ENCODE measurements at regions not wholly inside any gene's neighbourhood (a gene's known extent, or its start where the extent isn't known, plus 50 kb on each side); places are given as distances from the start of the nearest gene placed in this dataset.

DNA sequence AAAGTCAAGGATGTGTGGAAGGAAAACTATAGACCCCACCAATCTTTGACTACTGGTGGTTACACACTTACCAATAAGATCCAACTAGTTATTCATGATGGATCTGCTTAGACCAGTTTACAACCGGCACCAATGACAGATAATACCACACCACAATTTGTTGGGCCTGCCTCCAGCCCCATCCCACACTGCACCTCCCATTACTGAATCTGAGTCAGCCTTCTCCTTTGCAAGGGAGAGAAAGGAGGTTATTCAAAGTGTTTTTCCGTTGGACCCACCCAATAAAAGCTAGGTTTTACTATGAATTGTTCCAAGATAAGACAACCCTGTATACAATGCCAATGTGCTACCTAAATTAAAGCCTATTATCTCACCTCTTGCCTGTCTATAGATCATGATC is 453.5 kb downstream of the MTRR start:
- no peak for ATAC-seq
- H3K4me3 ChIP-seq: no peak overlapping the region
- no peaks in the 10 kb centered on the region for H3K36me3 ChIP-seq
- no peak for DNase-seq
- no peak overlapping the region for H3K27ac ChIP-seq
- no peaks in the 10 kb centered on the region for H3K27me3 ChIP-seq
- H3K4me1 ChIP-seq: no peaks in the 10 kb centered on the region
- TF ChIP-seq, protein P1, sequence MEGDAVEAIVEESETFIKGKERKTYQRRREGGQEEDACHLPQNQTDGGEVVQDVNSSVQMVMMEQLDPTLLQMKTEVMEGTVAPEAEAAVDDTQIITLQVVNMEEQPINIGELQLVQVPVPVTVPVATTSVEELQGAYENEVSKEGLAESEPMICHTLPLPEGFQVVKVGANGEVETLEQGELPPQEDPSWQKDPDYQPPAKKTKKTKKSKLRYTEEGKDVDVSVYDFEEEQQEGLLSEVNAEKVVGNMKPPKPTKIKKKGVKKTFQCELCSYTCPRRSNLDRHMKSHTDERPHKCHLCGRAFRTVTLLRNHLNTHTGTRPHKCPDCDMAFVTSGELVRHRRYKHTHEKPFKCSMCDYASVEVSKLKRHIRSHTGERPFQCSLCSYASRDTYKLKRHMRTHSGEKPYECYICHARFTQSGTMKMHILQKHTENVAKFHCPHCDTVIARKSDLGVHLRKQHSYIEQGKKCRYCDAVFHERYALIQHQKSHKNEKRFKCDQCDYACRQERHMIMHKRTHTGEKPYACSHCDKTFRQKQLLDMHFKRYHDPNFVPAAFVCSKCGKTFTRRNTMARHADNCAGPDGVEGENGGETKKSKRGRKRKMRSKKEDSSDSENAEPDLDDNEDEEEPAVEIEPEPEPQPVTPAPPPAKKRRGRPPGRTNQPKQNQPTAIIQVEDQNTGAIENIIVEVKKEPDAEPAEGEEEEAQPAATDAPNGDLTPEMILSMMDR (IDR thresholded peaks at IDR 0.05): no peak
- intact Hi-C loops (cut with DNase I): no loop called here
- H3K9me3 ChIP-seq: no peaks in the 10 kb centered on the region

DNA sequence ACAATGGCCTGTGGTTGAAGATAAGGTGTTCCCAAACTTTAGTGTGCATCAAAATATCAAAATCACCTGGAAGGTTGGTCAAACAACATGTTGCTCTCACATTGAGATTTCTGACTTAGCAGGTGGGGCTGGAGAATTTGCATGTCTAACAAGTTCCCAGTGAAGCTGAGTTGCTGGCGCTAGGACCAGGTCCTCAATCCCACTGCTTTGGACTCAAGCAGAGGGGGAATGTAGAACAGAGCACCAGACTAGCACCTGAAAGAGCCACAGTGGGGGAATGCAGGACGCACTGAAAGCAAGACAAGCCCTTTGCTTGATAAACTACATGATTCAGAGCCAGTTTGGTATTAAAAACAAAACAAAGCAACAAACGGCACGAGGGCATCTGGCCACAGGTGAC is 458.1 kb downstream of the MTRR start:
- Histone ChIP-seq H3K9me3 (no peaks in the 10 kb centered on the region), H3K27me3 (no peaks in the 10 kb centered on the region), H3K36me3 (no peaks in the 10 kb centered on the region), H3K4me3 (no peak overlapping the region), H3K27ac (no peak overlapping the region), H3K4me1 (no peaks in the 10 kb centered on the region)
- ATAC-seq (no peak), DNase-seq (no peak)
- intact Hi-C loops (cut with DNase I): no loop called here
- TF ChIP-seq, protein P1 (IDR thresholded peaks at IDR 0.05): no peak

DNA sequence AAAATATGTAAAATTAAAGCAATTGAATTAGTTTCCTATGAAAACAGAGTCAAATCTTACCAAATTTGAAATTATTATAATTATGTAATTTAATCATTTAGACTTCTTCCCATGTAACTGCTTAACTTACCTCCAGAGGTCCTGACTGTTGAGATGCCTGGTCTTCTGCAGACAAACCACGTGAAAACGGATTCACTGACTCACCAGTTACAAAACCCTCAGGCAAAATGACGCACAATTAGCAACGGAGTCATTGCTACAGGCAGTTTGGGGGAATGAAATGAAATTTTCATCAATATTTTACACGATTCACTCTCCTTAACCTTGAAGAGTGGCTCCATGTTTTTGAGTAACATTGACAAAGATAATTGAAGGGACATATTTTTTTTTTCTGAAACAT is 460.8 kb downstream of the MTRR start:
- Histone ChIP-seq H3K4me3 (no peak overlapping the region), H3K27me3 (no peaks in the 10 kb centered on the region), H3K4me1 (no peaks in the 10 kb centered on the region), H3K27ac (no peak overlapping the region), H3K36me3 (no peaks in the 10 kb centered on the region), H3K9me3 (no peaks in the 10 kb centered on the region)
- ATAC-seq (no peak), DNase-seq (no peak)
- TF ChIP-seq, protein P1 (IDR thresholded peaks at IDR 0.05): no peak
- intact Hi-C loops (cut with DNase I): loop anchor here in 1 of 2 donors (5.0 kb wide), 1 partner anchor 883 kb away; no protein-coding TSS in a partner anchor

DNA sequence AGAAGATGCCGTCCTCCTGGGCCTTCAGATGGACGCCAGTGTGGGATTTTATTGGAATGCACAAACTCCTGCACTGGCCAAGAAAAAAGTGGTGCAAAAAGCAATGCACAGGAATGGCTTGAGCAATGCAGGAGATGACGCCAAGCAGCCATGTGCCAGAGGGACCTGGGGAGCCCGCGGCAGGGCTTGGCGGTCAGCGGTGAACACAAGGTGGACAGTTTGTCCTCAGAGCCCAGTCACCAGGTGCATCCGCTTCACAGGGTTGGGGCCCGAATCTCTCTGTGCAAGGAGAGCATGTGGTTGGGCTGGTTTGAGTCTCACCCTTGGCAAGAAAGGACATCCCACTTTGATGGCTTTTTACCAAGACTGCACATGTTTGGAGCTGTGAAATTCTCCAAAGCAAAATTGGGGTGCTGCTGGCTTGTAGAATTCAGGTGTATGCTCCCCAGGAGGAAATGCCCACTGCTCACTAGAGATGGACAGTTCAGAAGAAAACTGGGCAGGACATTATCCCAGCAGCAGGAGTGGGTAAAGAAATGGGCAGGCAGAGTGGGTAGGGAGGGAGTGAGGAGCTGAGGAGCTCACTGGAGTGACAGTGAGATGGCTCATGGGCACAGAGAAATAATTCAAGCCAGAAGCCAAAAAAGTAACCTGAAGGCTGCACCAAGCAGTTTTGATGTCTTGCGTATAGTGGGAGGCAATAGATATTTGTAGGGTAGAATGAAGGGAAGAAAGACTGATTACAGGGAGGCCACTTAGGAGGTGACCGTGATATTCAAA is 463.9 kb downstream of the MTRR start:
- no peak overlapping the region for H3K27ac ChIP-seq
- TF ChIP-seq, protein P1 (IDR thresholded peaks at IDR 0.05): no peak
- intact Hi-C loops (cut with DNase I): loop anchor here in 1 of 2 donors (5.0 kb wide), 1 partner anchor 879 kb away; no protein-coding TSS in a partner anchor
- no peaks in the 10 kb centered on the region for H3K4me1 ChIP-seq
- no peaks in the 10 kb centered on the region for H3K36me3 ChIP-seq
- DNase-seq (no peak), ATAC-seq (no peak)
- H3K27me3 ChIP-seq: no peaks in the 10 kb centered on the region
- H3K4me3 ChIP-seq: no peak overlapping the region
- no peaks in the 10 kb centered on the region for H3K9me3 ChIP-seq

DNA sequence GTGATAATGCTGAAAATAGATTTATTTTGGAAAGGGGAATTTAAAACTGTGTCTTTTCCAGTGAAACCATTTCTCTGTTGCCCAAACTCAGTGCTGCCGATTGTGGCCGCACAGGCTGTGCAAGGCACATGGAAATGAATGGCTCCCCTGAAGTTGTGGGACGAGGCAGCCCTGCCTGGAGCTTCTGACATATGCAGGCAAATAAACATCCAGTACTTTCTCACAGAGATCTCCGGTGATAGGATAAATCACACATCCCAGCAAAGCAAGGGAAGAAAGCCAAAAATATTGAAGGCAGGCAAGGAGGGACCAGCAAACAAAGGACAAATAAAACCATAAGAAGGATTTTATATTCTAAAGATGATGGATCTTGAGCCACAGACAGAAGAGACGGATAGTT is 464.5 kb downstream of the MTRR start:
- Histone ChIP-seq H3K36me3 (no peaks in the 10 kb centered on the region), H3K27me3 (no peaks in the 10 kb centered on the region), H3K9me3 (no peaks in the 10 kb centered on the region), H3K4me1 (no peaks in the 10 kb centered on the region), H3K4me3 (no peak overlapping the region), H3K27ac (no peak overlapping the region)
- intact Hi-C loops (cut with DNase I): loop anchor here in 1 of 2 donors (5.0 kb wide), 1 partner anchor 879 kb away; no protein-coding TSS in a partner anchor
- peak in 1 of 4 donors; percentile 50 for DNase-seq
- TF ChIP-seq, protein P1 (IDR thresholded peaks at IDR 0.05): no peak
- no peak for ATAC-seq

All from left lung (tissue), 4 donors.